ENCODE measurements at regions not wholly inside any gene's neighbourhood (a gene's known extent, or its start where the extent isn't known, plus 50 kb on each side); places are given as distances from the start of the nearest gene placed in this dataset.

DNA sequence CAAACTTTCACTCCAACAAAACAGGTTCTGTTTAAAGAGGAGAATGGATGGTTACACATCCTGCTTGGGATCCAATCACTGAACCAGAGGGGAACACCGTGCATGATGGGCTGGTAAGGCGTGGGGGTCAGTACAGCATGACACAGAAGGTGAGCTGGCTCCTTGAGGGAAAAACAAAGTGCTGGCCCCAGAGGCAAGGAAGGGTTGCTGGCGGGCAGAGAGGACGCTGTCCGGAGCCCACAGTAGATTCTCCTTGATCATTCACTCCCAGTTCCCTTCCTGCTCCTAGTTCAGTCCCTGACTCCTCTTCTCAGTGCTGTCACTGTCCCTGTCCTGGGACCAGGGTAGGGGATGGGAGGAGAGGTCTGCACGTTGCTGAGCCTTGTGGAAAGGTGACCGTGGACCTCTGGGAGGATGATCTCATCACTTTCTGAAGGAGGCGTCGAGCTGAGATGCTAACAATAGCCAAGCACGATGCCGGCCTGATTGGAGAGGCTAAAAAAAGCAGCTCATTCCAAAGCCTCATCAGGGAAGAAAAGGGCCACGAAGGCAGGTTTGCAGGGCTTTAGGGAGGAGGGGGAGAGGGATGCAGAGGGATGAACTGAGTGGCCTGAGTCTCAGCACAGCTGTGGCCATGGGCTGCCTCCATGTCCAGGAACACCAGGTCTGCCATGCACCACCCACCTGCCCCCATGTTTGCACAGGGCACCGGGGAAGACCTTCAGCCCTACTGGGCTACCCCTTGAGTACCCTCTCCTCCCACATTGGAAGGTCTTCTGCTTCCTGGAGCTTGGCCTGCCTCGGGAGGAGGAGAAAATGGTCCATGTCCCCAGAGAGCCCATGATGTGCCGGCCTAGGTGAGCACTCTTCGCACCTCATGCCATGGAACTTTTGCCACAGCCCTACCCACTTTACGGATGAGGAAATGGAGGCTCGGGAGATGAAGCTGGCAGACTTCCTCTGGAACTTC is 72.7 kb upstream of the RTL6 start:
- Histone ChIP-seq H3K9me3 (ENCODE audit: control insufficient read depth in 1 of 2, insufficient read depth in 1 of 2, low read depth in 1 of 2, low read length in 2 of 2) (no peaks in the 10 kb centered on the region), H3K4me2 (ENCODE audit: low read length) (no peak overlapping the region), H3K4me1 (ENCODE audit: control insufficient read depth in 1 of 2, insufficient read depth in 2 of 2, low read length in 2 of 2) (peaks cover 10 to 24% of the 10 kb centered on the region in 2 experiments), H3K9me2 (ENCODE audit: insufficient read depth) (no peaks in the 10 kb centered on the region), H3K36me3 (ENCODE audit: control insufficient read depth in 1 of 2, insufficient read depth in 2 of 2, low read length in 2 of 2) (no peaks in the 10 kb centered on the region), H3K9ac (ENCODE audit: low read length) (no peak overlapping the region), H4K20me1 (ENCODE audit: insufficient read depth) (no peaks in the 10 kb centered on the region), H3K79me2 (ENCODE audit: insufficient read depth, low read length) (no peaks in the 10 kb centered on the region), H3K4me3 (replicated peaks in 1 of 2; ENCODE audit: low read depth in 1 of 2, low read length in 2 of 2) (no peak overlapping the region), H2AFZ (ENCODE audit: low read depth, low read length, poor library complexity, severe bottlenecking) (no peak overlapping the region), H3K27me3 (ENCODE audit: insufficient read depth, low read length) (0 out of 2 replicates have a peak, but pooled peaks cover 3% of the 10 kb centered on the region), H3K27ac (ENCODE audit: low read depth, low read length) (no peak overlapping the region)
- DNase-seq (ENCODE audit: low read depth, low spot score) (no peak), ATAC-seq (no peak)
- no TSS peak for BruUV-seq (replicated peaks)
- TF ChIP-seq SRF (IDR thresholded peaks at IDR 0.05; ENCODE audit: low read depth) (no peak), RAD21 (IDR thresholded peaks at IDR 0.05; ENCODE audit: low read depth) (no peak), ZFX (IDR thresholded peaks at IDR 0.05) (no peak)
- TF ChIP-seq, protein P1, sequence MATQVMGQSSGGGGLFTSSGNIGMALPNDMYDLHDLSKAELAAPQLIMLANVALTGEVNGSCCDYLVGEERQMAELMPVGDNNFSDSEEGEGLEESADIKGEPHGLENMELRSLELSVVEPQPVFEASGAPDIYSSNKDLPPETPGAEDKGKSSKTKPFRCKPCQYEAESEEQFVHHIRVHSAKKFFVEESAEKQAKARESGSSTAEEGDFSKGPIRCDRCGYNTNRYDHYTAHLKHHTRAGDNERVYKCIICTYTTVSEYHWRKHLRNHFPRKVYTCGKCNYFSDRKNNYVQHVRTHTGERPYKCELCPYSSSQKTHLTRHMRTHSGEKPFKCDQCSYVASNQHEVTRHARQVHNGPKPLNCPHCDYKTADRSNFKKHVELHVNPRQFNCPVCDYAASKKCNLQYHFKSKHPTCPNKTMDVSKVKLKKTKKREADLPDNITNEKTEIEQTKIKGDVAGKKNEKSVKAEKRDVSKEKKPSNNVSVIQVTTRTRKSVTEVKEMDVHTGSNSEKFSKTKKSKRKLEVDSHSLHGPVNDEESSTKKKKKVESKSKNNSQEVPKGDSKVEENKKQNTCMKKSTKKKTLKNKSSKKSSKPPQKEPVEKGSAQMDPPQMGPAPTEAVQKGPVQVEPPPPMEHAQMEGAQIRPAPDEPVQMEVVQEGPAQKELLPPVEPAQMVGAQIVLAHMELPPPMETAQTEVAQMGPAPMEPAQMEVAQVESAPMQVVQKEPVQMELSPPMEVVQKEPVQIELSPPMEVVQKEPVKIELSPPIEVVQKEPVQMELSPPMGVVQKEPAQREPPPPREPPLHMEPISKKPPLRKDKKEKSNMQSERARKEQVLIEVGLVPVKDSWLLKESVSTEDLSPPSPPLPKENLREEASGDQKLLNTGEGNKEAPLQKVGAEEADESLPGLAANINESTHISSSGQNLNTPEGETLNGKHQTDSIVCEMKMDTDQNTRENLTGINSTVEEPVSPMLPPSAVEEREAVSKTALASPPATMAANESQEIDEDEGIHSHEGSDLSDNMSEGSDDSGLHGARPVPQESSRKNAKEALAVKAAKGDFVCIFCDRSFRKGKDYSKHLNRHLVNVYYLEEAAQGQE (IDR thresholded peaks at IDR 0.05; ENCODE audit: low read depth) = no peak
- TF ChIP-seq, protein P2, sequence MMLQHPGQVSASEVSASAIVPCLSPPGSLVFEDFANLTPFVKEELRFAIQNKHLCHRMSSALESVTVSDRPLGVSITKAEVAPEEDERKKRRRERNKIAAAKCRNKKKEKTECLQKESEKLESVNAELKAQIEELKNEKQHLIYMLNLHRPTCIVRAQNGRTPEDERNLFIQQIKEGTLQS (IDR thresholded peaks at IDR 0.05) = no peak
- CTCF ChIA-PET = no interaction called here
- RAD21 ChIA-PET (ENCODE audit: low non-redundant PET in 1 of 2, low total read pairs in 2 of 2, uncharacterized antibody in 2 of 2, unreplicated experiment in 2 of 2) = no interaction called here
- POLR2A ChIA-PET = interaction anchor here (0.6 kb wide), 1 partner anchor 181 kb away, joined by 3 read pairs; the partner anchor contains the start of gene ARHGAP8
- intact Hi-C loops (cut with micrococcal nuclease) = no loop called here
